Fibroblast of pulmonary artery (primary cell): ENCODE measurements at regions not wholly inside any gene's neighbourhood (a gene's known extent, or its start where the extent isn't known, plus 50 kb on each side); places are given as distances from the start of the nearest gene placed in this dataset.
"Not testable (repeated sequence)": the region's sequence is repeated elsewhere in the genome, so short reads cannot be mapped to it uniquely, and the experiment has no call there.

Source experiments
- DNase-seq: peaks from one replicate; pipeline ENCODE4 v3.0.0-alpha.2; 2010; ENCODE audit warnings: low read depth
- H3K4me3 ChIP-seq: replicated peaks from 2 replicates; pipeline ENCODE4 v1.5.1; 2011; ENCODE audit warnings: low read depth, mild to moderate bottlenecking, control low read depth, low read length, moderate library complexity

DNA sequence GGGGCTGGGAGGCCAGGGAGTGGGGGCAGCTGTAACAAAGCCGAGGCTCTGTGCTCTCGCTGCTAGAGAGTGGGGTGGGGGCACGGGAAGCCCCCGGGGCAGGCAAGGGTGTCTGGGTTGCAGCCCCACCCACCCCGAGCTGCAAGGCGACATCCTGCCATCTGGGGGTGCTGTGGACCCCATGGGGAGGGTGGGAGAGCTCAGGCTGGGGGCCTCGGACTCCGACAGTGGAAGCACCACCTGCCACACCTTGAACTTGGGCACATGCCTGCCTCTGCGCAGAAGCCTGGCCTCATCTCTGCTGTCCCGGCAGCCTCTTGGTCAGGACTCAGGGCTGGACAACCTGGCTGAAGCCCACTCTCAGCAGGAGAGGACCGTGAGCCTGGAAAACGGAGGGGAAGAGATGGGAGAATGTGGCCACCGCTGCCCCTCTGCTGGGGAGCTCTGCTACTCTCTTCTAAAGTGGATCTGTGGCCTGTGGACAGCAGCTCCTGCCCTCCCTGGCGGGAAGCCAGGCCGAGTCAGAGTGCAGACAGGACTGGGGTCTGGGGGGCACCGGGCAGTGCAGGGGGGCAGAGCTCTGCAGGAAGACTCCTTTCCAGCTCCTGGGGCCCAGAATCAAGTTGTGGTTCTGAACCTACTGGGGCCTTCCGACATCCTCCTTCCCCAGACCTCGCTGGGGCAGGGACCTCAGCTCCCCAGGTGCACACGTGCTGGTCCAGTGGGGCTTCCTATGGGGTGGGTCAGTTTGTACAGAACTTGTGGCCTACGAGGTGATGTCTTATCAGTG, 207.2 kb downstream of the BANP start:
- DNase-seq, H3K4me3 ChIP-seq: not testable (repeated sequence)

DNA sequence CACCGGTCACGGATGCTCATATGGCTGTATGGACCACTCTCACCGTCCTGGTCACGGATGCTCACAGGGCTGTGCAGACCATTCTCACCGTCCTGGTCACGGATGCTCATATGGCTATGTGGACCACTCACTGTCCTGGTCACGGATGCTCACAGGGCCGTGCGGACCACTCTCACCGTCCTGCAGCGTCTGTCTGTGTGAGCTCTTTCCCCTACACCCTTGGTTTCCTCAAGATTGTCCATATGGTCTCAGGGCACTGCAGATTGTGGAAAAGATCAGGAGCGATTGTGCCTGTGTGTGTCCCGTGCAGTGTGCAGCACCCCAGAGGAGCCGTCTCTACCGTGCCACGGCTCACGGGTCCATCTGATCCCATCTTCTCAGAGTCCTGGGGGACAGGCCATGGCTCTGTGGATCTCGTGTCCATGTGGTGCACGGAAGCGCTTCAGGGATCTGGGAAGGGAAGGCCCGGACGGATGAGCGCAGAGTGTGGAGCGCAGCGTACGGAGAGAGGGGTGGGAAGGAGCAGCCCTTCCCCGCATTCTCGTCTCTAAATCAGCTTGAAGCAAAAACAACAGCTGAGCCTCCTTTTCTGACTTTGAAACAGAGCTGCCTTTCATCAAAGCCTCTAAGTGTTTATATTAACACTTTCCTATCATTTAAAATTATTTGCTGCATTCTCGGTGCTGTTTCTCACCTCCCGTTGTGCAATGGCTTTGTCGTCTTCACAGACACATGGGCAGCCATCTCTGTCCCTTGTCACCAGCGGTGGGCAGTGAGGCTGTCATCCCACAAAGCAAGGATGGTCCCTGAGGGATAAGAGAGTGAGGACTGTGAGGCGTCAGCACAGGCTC, 208.0 kb downstream of the BANP start:
- DNase-seq, result not testable (repeated sequence)

DNA sequence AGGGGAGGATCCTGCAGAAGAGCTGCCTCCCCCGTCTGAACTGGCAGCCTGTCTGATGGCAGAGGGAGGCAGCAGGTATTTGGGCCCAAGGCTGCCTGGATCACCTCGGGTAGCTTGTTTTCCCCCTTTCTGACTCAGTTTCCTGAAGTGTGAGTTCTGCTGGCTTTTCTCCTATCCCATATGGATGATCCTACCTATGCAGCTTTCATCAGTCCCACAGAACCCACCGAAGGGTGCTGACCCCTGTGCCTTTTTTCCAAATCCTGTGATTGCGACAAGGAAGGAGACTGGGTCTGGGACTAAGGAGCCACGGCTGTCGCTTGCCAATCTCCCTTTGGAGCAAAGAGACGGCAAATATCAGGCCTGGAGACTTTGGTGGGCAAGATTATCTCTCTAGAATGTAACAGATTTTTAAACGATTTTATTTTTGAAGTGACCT, 208.7 kb downstream of the BANP start:
- not testable (repeated sequence) for DNase-seq, H3K4me3 ChIP-seq

More for the DNA sequence above, 208.0 kb downstream of the BANP start:
- not testable (repeated sequence) for H3K4me3 ChIP-seq

DNA sequence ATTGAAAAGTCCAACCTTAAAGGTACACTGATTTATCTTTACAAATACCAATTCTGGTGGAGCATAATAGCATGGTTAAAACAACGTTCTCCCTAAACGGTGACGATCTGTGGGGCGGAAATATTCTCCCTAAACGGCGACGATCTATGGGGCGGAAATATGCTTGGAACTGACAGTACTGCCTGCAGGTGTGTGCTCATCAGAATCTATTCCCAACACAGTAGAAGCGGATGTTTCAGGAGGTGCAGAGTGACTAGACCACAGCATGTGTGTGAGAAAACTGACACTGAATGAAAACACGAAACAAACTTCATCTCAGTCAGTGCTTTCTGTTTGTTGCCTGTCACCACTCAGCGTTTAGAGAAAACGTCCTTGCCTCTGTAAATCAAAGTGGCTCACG, 210.0 kb downstream of the BANP start:
- not testable (repeated sequence) for DNase-seq, H3K4me3 ChIP-seq

DNA sequence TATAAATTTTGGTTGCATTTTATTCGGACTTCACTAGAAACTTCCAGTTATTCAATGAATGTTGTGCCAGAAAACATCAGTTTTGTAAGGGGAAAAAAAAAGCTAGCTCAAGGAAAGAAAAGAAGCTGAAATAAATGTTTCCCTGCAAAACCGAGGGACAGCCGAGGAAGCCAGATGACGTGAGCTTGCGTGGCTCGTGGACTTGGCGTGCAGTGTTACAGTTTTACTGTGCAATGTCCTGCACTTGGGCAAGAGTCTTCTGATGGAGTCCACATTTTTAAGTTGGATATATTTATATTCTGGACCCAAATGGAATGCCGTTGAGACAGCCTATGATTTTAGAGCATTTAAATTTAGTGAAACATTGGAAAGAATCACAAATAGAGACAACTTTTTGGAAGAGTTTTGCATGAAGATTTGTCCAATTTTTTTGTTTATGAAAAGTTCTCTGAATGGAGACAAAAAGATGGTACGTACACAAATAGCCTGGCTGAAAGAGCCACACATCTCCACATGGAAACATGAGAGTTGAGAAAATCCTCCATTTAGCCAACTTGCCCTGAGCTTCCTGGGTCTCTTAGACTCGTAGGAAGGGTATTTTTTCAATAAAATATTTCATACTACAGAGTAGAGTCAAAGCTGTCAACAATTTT, 210.5 kb downstream of the BANP start:
- not testable (repeated sequence) for DNase-seq

DNA sequence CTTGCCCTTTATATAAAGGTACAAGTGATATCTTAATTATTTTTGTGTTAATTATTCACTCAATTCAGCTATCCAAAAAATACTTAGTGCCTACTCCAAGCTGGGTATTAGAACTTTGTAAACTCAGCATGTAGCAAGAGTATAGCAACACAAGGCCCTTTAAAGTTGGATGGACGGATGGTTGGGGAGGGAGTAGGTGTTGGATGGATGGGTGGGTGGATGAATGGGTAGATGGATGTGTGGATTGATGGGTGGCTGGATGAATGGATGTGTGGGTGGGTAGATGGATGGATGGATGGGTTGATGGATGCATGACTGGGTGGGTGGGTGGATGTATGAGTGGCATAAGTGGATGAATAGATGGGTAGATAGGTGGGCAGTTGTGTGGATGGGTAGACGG, 211.5 kb downstream of the BANP start:
- H3K4me3 ChIP-seq, DNase-seq: not testable (repeated sequence)

More for the DNA sequence above, 210.5 kb downstream of the BANP start:
- H3K4me3 ChIP-seq, result not testable (repeated sequence)

DNA sequence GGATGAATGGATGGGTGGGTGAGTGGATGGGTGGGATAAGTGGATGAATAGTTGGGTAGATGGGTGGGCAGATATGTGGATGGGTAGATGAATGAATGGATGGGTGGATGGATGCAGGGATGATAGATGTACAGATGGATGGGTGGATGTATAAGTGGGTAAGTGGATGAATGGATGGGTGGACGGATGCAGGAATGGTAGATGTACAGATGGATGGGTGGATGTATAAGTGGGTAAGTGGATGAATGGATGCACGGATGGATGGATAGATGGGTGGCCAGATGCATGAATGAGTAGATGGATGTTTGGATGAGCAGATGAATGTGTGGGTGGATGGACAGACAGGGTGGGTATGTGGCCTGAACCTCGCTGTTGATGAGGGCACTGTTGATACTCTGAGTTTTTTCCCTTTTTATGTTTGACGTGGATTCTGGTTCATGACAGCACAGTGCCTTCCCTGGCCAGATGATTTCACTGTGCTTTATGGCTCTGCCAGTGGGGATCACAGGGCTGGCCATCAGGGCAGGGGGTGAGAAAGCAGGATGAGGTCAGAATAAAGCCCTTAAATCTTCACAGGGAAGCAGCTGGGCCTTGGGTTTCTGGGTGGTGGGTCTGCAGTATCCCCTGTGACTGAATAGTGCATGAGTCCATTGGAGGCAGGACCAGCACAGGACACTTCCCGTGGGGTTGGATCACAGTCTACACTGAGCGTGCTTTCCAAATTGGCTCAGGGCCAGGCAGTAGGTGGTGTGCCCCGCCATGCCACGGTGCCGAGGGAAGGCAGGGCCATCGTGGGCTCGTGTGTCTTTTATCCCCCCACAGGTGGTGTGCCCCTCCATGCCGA, 213.2 kb downstream of the BANP start:
- not testable (repeated sequence) for DNase-seq, H3K4me3 ChIP-seq

DNA sequence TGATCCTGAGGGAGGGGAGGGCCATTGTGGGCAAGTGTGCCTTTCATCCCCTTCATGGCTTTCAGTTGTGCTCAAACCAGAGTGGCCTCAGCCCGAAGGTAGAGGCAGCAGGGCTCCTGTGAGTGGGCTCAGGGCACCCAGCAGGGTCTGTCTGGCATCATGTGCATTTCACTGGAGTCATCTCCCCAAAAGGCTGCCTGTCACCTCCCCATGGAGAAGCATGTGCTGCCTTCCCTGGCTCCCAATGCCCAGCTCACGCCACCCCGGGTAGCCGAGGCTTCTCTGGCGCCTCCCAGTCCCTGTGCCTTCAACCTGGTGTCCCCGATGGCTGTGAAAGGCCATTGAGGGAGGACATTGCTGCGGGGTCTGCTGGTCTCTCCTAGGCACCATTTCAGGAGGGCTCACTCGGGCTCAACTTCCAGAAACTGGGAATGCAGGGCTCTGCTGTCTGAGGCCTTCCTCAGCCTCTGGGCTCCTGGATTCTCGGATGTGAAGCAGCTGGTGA, 213.9 kb downstream of the BANP start:
- DNase-seq, H3K4me3 ChIP-seq: not testable (repeated sequence)

DNA sequence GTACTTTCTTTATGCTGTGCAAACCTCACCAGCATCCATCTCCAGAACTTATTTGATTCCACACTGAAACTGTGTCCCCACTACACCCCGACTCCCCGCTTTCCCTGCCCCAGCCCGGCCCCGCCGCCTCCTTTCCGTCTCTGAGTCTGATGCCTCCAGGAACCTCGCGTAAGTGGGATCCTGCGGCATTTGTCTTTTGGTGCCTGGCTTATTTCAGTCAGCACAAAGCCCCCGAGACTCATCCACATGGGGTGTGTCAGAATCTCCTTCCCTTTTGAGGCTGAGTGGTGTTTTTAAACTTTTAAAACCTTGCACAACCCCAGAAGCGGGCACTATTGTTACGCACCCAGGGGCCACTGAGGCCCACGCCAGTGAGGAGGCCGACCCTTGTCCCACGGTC, 214.4 kb downstream of the BANP start:
- not testable (repeated sequence) for DNase-seq, H3K4me3 ChIP-seq

DNA sequence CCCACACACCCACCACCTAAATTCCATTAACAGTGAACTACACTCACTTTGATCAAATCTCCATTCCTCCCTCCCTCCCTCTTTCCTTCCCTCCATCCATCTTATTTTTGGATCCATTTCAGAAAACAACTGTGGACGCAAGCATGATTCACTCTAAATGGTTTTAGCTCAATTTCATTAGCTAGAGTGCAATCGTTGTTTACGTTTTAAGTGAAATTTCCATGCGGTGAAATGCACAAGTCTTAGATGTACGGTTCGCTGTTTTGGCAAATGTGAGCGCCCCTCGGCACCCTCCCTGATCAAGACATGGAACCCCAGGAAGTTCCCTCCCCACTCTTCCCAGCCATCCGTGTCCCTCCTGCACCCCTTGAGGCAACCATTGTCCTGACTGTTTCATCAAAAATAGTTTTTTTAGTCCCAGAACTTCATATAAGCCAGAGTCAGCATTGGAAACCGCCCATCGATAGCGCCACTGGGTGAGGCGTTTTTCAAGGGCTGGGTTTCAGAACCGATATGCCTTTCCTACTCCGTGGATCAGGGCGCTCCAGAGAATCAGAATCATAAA, 215.1 kb downstream of the BANP start:
- DNase-seq, result peak; percentile 14
- H3K4me3 ChIP-seq, result not testable (repeated sequence)

DNA sequence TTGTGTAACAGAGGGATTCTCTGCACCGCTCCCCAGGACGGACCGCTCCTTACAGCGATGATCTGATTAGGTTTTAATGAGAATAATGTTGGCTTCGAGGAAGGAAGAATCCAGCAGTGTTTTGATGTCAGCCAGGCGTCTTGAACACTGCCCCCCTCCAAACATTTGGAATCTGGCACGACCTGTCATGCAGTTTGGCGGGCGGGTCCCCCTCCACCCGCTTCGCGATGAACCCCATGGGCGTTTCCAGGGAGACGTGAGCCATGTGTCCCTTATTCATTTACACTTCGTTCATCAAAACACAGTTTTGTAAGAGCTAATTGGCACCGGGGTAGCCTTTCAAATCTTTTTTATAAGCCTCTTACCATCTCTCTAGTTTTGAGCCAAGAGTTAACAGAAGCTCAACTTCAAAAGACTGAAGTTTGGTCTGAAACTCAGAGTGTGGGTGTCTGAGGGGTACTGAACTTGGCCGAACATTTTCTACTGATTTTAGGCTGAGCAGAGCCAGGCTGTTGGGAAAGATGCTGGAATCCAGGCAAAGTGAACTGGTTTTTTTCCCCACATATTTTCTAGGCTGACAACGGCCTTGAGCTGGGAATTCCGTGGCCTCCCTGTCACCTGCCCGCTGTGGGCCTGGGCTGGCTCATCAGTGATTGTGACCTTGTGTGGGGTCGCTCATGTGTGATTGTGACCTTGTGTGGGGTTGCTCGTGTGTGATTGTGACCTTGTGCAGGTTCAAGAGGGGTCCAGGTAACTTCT, 214.8 kb upstream of the ZNF469 start:
- H3K4me3 ChIP-seq, DNase-seq: not testable (repeated sequence)

DNA sequence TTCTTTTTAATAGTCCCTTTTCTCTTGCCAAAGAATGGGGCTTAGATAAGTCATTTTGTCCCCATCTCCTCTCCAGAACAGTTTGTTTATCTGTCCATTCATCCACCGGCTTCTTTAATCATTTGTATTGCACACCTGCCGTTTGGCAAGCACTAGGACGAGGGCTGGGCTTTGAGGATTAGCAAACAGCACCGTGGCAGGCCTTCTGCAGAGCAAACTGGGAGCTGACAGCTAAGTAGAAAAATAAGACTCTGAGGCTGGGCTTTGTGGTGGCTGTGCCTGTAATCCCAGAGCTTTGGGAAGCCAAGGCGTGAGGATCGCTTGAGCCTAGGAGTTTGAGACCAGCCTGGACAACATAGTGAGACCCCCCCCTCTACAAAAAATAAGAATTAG, 214.2 kb upstream of the ZNF469 start:
- not testable (repeated sequence) for H3K4me3 ChIP-seq, DNase-seq

DNA sequence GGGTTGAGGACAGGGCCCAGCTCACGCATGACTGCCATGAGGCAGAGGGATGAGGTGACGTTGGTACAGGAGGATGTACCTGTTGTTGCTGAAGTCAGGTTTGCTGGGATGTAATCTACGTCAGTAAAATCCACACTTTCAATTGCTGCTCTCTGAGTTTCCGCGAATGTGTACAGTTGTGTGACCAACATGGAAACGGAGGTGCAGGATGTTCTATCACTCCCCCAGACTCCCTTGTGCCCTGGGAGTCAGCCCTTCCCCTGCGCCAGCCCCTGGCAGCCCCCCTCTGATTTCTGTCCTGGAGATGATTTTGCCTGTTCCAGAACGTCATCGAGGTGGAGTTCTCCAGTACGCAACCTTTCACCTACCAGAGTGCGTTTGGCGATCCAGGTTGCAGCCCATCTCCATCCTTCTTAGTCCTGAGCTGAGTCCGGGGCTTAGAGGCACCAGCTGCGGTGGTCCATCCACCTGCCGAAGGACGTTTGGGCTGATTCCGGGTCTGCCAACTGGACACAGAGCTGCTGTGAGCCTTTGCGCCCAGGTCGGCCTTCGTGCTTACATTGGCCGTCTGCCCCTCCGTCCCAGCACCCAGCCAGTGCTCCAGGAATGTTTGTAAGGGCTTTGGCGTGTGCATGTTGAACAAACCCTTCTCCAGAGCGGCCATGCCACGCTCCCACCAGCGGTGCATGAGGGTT, 213.5 kb upstream of the ZNF469 start:
- DNase-seq, result not testable (repeated sequence)

DNA sequence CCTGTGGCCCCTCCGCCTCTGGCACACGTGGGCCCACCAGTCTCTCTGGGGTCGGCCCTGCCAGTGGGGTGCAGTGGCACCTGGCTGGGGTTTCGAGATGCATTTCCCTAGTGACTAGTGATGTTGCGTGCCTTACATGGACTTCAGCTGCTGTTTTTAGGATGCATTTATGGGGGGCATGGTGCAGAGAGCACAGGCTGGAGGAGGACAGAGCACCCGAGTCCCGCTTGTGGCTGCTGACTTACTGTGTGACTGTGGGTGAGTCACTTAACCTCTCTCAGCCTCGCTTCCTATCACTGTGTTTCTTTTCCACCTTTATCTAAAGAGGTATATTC, 213.0 kb upstream of the ZNF469 start:
- DNase-seq, H3K4me3 ChIP-seq: not testable (repeated sequence)

More for the DNA sequence above, 213.5 kb upstream of the ZNF469 start:
- not testable (repeated sequence) for H3K4me3 ChIP-seq
